ENCODE measurements at regions not wholly inside any gene's neighbourhood (a gene's known extent, or its start where the extent isn't known, plus 50 kb on each side); places are given as distances from the start of the nearest gene placed in this dataset.

GRCh38 chr2:194750926-194751325 lies 906.1 kb upstream of the SLC39A10 start:
- DNase-seq (ENCODE audit: low read depth), result no peak
- in situ Hi-C loops (cut with HindIII; ENCODE audit: low pct_unique_long_range_greater_than_20kb, low sequenced_read_pairs), result no loop called here

- DNase-seq (ENCODE audit: low read depth), result no peak
- in situ Hi-C loops (cut with HindIII; ENCODE audit: low pct_unique_long_range_greater_than_20kb, low sequenced_read_pairs), result no loop called here
These were observed 911.4 kb upstream of the SLC39A10 start for GRCh38 chr2:194745557-194746146.

DNA sequence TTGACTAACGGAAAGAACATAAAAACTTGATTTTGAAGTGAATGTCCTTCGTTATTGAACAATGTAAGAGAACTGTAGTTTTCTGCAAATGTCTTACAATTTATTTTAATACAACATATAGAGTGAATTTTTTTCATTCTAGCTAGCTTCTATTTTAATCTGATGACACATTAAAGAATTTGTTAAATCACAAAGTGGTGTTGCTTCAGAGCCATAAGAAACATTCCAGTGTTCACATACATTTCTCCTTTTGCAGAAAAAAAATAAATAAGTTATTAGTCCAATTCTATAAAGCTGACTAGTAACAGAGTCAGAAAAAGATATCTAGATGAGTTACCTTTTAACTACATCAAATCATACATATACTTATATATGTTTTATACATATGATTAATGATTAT lies 914.3 kb upstream of the SLC39A10 start:
- DNase-seq (ENCODE audit: low read depth), result no peak
- in situ Hi-C loops (cut with HindIII; ENCODE audit: low pct_unique_long_range_greater_than_20kb, low sequenced_read_pairs), result no loop called here

DNA sequence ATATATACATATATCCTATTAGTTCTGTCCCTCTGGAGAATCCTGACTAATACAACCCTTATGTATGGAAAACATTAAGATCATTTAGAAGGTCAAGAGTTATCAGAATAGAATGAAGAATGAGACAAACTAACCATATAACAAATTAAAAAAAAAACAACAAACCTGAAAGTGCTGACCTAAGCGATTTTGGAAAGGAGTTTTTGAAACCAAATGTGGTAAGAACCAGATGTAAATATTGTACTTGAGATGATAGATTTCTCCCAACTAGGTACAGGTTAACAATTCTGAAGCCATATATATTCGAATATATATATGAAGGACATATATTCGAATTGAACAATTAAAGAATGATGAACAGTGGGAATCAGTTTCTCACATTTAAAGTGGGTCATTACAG lies 917.8 kb upstream of the SLC39A10 start:
- no peak for DNase-seq (ENCODE audit: low read depth)
- in situ Hi-C loops (cut with HindIII; ENCODE audit: low pct_unique_long_range_greater_than_20kb, low sequenced_read_pairs), result no loop called here

GRCh38 chr2:194735837-194736542 lies 921.0 kb upstream of the SLC39A10 start:
- DNase-seq (ENCODE audit: low read depth), result no peak
- in situ Hi-C loops (cut with HindIII; ENCODE audit: low pct_unique_long_range_greater_than_20kb, low sequenced_read_pairs), result no loop called here

GRCh38 chr2:194730266-194730665 lies 926.8 kb upstream of the SLC39A10 start:
- DNase-seq (ENCODE audit: low read depth), result no peak
- in situ Hi-C loops (cut with HindIII; ENCODE audit: low pct_unique_long_range_greater_than_20kb, low sequenced_read_pairs), result no loop called here

DNA sequence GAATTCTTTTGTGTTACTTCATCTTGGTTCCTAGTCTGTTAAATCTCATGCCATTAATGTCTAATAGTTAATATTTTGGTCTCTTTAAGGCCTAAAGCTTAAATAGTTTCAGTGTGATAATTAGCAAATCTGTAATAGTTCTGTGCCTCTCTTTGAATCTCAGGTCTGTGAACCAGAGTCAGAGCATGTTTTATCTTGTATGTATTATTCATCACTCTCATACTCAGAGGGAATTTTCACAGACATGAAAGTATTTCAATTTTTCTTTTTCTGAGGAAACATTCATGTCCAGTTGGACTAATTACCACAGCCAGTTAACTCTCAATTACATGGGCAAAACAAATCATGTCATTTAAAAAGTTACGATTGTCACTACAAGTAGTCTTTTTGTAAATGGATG lies 931.9 kb upstream of the SLC39A10 start:
- DNase-seq (ENCODE audit: low read depth), result no peak
- in situ Hi-C loops (cut with HindIII; ENCODE audit: low pct_unique_long_range_greater_than_20kb, low sequenced_read_pairs), result no loop called here

DNA sequence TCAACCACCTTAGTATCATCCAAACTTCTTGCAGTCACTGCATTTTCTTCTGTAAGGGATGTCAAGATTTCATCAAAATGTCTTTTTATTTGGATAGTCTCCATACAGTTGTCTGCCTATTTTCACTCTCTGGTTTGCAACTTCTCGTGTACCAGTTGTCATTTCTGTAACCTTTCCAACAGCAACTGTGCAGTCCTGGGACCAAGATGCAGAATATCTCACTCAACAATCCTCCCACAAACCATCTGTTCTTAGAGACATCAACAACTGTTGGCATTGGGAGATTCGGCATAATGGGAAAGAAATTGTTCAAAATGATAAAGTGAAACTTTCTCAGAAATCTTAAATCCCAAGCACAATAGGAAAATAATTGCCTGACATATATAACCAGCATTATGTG lies 933.6 kb upstream of the SLC39A10 start:
- no peak for DNase-seq (ENCODE audit: low read depth)
- in situ Hi-C loops (cut with HindIII; ENCODE audit: low pct_unique_long_range_greater_than_20kb, low sequenced_read_pairs), result no loop called here

GRCh38 chr2:194721227-194721626 lies 935.8 kb upstream of the SLC39A10 start:
- DNase-seq (ENCODE audit: low read depth), result no peak

GRCh38 chr2:194720462-194720861 lies 936.6 kb upstream of the SLC39A10 start:
- no peak for DNase-seq (ENCODE audit: low read depth)
- in situ Hi-C loops (cut with HindIII; ENCODE audit: low pct_unique_long_range_greater_than_20kb, low sequenced_read_pairs), result no loop called here

More at GRCh38 chr2:194721227-194721626, 935.8 kb upstream of the SLC39A10 start:
- in situ Hi-C loops (cut with HindIII; ENCODE audit: low pct_unique_long_range_greater_than_20kb, low sequenced_read_pairs), result no loop called here

GRCh38 chr2:194718881-194719280 lies 938.1 kb upstream of the SLC39A10 start:
- in situ Hi-C loops (cut with HindIII; ENCODE audit: low pct_unique_long_range_greater_than_20kb, low sequenced_read_pairs), result no loop called here
- DNase-seq (ENCODE audit: low read depth), result no peak

DNA sequence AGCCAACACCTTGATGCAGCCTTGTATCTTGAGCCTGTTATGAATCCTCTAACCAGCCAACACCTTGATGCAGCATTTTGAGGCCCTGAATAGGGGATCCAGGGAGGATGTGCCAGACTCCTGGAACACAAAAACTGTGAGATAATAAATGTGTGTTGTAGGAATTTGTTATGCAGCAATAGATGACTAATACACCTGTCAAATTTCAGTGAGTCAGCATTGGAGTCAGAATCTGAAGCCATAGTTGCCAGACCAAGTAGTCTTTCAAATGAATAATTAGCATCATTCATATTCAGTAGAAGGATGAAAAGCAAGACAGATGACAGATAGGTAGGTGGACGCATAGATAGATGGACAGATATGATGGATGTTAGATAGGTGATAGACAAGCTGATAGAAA lies 942.5 kb upstream of the SLC39A10 start:
- in situ Hi-C loops (cut with HindIII; ENCODE audit: low pct_unique_long_range_greater_than_20kb, low sequenced_read_pairs), result no loop called here
- DNase-seq (ENCODE audit: low read depth), result no peak

GRCh38 chr2:194709840-194710239 lies 947.2 kb upstream of the SLC39A10 start:
- DNase-seq (ENCODE audit: low read depth), result no peak
- in situ Hi-C loops (cut with HindIII; ENCODE audit: low pct_unique_long_range_greater_than_20kb, low sequenced_read_pairs), result no loop called here

DNA sequence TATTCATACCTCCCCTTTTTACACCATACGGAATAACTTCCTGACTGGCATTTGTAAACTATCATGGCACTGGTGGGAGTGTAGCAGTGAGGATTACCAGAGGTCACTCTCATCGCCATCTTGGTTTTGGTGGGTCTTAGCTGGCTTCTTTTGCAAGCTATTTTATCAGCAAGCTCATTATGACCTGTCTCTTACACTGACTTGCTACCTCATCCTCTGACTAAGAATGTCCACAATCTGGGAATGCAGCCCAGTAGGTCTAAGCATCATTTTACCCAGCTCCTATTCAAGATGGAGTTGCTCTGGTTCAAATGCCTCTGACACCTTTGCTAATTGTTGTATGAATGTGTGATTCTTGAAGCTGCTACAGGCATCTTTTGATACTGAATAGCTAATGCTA lies 950.8 kb upstream of the SLC39A10 start:
- in situ Hi-C loops (cut with HindIII; ENCODE audit: low pct_unique_long_range_greater_than_20kb, low sequenced_read_pairs), result no loop called here
- no peak for DNase-seq (ENCODE audit: low read depth)

GRCh38 chr2:194705398-194705797 lies 951.6 kb upstream of the SLC39A10 start:
- no peak for DNase-seq (ENCODE audit: low read depth)
- in situ Hi-C loops (cut with HindIII; ENCODE audit: low pct_unique_long_range_greater_than_20kb, low sequenced_read_pairs), result no loop called here

- in situ Hi-C loops (cut with HindIII; ENCODE audit: low pct_unique_long_range_greater_than_20kb, low sequenced_read_pairs), result no loop called here
- DNase-seq (ENCODE audit: low read depth), result no peak
These were observed 956.3 kb upstream of the SLC39A10 start for GRCh38 chr2:194700726-194701125.

DNA sequence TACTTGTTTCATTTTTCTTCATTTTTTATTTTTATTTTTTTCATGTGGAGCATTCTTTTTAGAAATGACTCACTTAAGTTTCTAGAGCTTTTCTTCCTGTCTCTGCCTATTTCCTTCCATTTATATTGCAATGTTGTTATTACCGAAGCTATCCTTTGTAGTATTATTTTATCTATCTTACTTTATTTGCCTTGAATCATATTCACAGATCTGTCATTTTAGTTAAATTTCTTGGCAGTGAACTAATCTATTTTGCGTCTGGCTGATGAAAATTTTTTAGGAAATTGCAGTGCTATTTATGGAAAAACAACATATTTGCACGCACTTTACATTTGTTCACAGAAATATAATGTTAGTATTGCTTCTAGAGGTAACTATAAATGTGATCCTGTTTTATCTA lies 956.9 kb upstream of the SLC39A10 start:
- in situ Hi-C loops (cut with HindIII; ENCODE audit: low pct_unique_long_range_greater_than_20kb, low sequenced_read_pairs), result no loop called here
- DNase-seq (ENCODE audit: low read depth), result no peak

DNA sequence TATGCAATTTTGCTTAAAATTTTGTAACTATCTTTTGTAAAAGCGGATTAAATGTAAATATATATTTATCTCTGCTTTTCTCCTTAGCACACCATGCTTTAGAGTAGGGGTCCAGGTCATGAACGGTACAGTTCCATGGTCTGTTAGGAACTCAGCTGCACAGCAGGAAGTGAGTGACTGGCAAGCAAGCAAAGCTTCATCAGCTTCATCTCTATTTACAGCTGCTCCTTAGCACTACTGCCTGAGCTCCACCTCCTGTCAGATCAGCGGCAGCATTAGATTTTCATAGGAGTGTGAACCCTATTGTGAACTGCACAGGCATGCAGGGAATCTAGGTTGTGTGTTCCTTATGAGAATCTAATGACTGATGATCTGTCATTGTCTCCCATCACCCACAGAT lies 959.0 kb upstream of the SLC39A10 start:
- DNase-seq (ENCODE audit: low read depth), result no peak
- in situ Hi-C loops (cut with HindIII; ENCODE audit: low pct_unique_long_range_greater_than_20kb, low sequenced_read_pairs), result no loop called here

- in situ Hi-C loops (cut with HindIII; ENCODE audit: low pct_unique_long_range_greater_than_20kb, low sequenced_read_pairs), result no loop called here
These were observed 959.6 kb upstream of the SLC39A10 start for GRCh38 chr2:194697439-194697838.

GRCh38 chr2:194696690-194697089 lies 960.3 kb upstream of the SLC39A10 start:
- in situ Hi-C loops (cut with HindIII; ENCODE audit: low pct_unique_long_range_greater_than_20kb, low sequenced_read_pairs), result no loop called here
- DNase-seq (ENCODE audit: low read depth), result no peak

More at GRCh38 chr2:194697439-194697838, 959.6 kb upstream of the SLC39A10 start:
- DNase-seq (ENCODE audit: low read depth), result no peak

Data from Caki2 (cell line).